ENCODE measurements at regions not wholly inside any gene's neighbourhood (a gene's known extent, or its start where the extent isn't known, plus 50 kb on each side); places are given as distances from the start of the nearest gene placed in this dataset.

GRCh38 chr4:30262379-30262778 is 457.8 kb upstream of the PCDH7 start:
- POLR2A ChIA-PET = no interaction called here
- Histone ChIP-seq H3K9me3 (ENCODE audit: control insufficient read depth in 1 of 2, insufficient read depth in 1 of 2, low read depth in 1 of 2, low read length in 2 of 2) (no peaks in the 10 kb centered on the region), H4K20me1 (ENCODE audit: insufficient read depth) (no peaks in the 10 kb centered on the region), H3K27ac (ENCODE audit: low read depth, low read length) (no peak overlapping the region), H3K4me1 (ENCODE audit: control insufficient read depth in 1 of 2, insufficient read depth in 2 of 2, low read length in 2 of 2) (no peaks in the 10 kb centered on the region), H3K4me2 (ENCODE audit: low read length) (no peak overlapping the region), H3K9me2 (ENCODE audit: insufficient read depth) (no peaks in the 10 kb centered on the region), H3K9ac (ENCODE audit: low read length) (no peak overlapping the region), H3K27me3 (ENCODE audit: insufficient read depth, low read length) (no peaks in the 10 kb centered on the region), H3K4me3 (replicated peaks in 1 of 2; ENCODE audit: low read depth in 1 of 2, low read length in 2 of 2) (no peak overlapping the region), H2AFZ (ENCODE audit: low read depth, low read length, poor library complexity, severe bottlenecking) (peak overlapping the region; percentile 51), H3K79me2 (ENCODE audit: insufficient read depth, low read length) (no peaks in the 10 kb centered on the region), H3K36me3 (ENCODE audit: control insufficient read depth in 1 of 2, insufficient read depth in 2 of 2, low read length in 2 of 2) (no peaks in the 10 kb centered on the region)
- TF ChIP-seq ZNF274 (IDR thresholded peaks at IDR 0.05; ENCODE audit: low read depth, low read length) = no peak
- TF ChIP-seq CBX3 (IDR thresholded peaks at IDR 0.05; ENCODE audit: low read depth) = no peak
- no peak for TF ChIP-seq POLR2AphosphoS5 (IDR thresholded peaks at IDR 0.05; ENCODE audit: low read depth, low read length)
- TF ChIP-seq MAX (IDR thresholded peaks at IDR 0.05) = no peak
- intact Hi-C loops (cut with micrococcal nuclease) = no loop called here
- CTCF ChIA-PET = no interaction called here
- ATAC-seq = no peak
- BruUV-seq (replicated peaks) = no TSS peak
- DNase-seq (ENCODE audit: low read depth, low spot score) = no peak
- RAD21 ChIA-PET (ENCODE audit: low non-redundant PET in 1 of 2, low total read pairs in 2 of 2, uncharacterized antibody in 2 of 2, unreplicated experiment in 2 of 2) = no interaction called here

- no peaks in the 10 kb centered on the region for H3K27me3 ChIP-seq (ENCODE audit: insufficient read depth, low read length)
- H3K4me2 ChIP-seq (ENCODE audit: low read length) = no peak overlapping the region
- no peak overlapping the region for H3K27ac ChIP-seq (ENCODE audit: low read depth, low read length)
- ATAC-seq (no peak), DNase-seq (ENCODE audit: low read depth, low spot score) (no peak)
- no peak overlapping the region for H2AFZ ChIP-seq (ENCODE audit: low read depth, low read length, poor library complexity, severe bottlenecking)
- H3K9me3 ChIP-seq (ENCODE audit: control insufficient read depth in 1 of 2, insufficient read depth in 1 of 2, low read depth in 1 of 2, low read length in 2 of 2) = no peaks in the 10 kb centered on the region
- intact Hi-C loops (cut with micrococcal nuclease) = no loop called here
- TF ChIP-seq SIN3A (IDR thresholded peaks at IDR 0.05; ENCODE audit: low read depth) (no peak), YY1 (IDR thresholded peaks at IDR 0.05; ENCODE audit: extremely low read depth, insufficient replicate concordance, low read depth, low read length) (no peak), RAD21 (IDR thresholded peaks at IDR 0.05; ENCODE audit: low read depth) (no peak), CEBPB (IDR thresholded peaks at IDR 0.05; ENCODE audit: low read depth) (no peak), ZNF274 (IDR thresholded peaks at IDR 0.05; ENCODE audit: low read depth, low read length) (no peak), CBX3 (IDR thresholded peaks at IDR 0.05; ENCODE audit: low read depth) (no peak), ZFX (IDR thresholded peaks at IDR 0.05) (no peak), SP1 (IDR thresholded peaks at IDR 0.05; ENCODE audit: low read depth) (no peak), TCF7L2 (IDR thresholded peaks at IDR 0.05; ENCODE audit: borderline replicate concordance, extremely low read depth, insufficient read depth, insufficient read length) (no peak), CTCF (IDR thresholded peaks at IDR 0.05 in 2 of 3, conservative IDR thresholded peaks at IDR 0.05 in 1 of 3; ENCODE audit: borderline replicate concordance in 1 of 3, insufficient read depth in 1 of 3, low read depth in 2 of 3, low read length in 2 of 3) (no peak), ATF3 (IDR thresholded peaks at IDR 0.05) (no peak)
- H3K4me3 ChIP-seq (replicated peaks in 1 of 2; ENCODE audit: low read depth in 1 of 2, low read length in 2 of 2) = no peak overlapping the region
- POLR2A ChIA-PET = no interaction called here
- CTCF ChIA-PET = no interaction called here
- H4K20me1 ChIP-seq (ENCODE audit: insufficient read depth) = no peaks in the 10 kb centered on the region
- no peaks in the 10 kb centered on the region for H3K36me3 ChIP-seq (ENCODE audit: control insufficient read depth in 1 of 2, insufficient read depth in 2 of 2, low read length in 2 of 2)
- no peaks in the 10 kb centered on the region for H3K9me2 ChIP-seq (ENCODE audit: insufficient read depth)
- no TSS peak for BruUV-seq (replicated peaks)
- H3K79me2 ChIP-seq (ENCODE audit: insufficient read depth, low read length) = no peaks in the 10 kb centered on the region
- H3K9ac ChIP-seq (ENCODE audit: low read length) = no peak overlapping the region
- peaks cover 0 to 2% of the 10 kb centered on the region in 2 experiments; a peak in 2 of 4 replicates for H3K4me1 ChIP-seq (ENCODE audit: control insufficient read depth in 1 of 2, insufficient read depth in 2 of 2, low read length in 2 of 2)
- RAD21 ChIA-PET (ENCODE audit: low non-redundant PET in 1 of 2, low total read pairs in 2 of 2, uncharacterized antibody in 2 of 2, unreplicated experiment in 2 of 2) = no interaction called here
Measured at GRCh38 chr4:30264465-30264864, 455.7 kb upstream of the PCDH7 start.

Measured in HCT116 (cell line).